Cerebellar nuclear complex (tissue), 1 donor: ENCODE measurements at regions not wholly inside any gene's neighbourhood (a gene's known extent, or its start where the extent isn't known, plus 50 kb on each side); places are given as distances from the start of the nearest gene placed in this dataset.
"Not testable (repeated sequence)": the region's sequence is repeated elsewhere in the genome, so short reads cannot be mapped to it uniquely, and the experiment has no call there.

Experiments
- DNase-seq, 2 experiments: peaks; one replicate each; lab custom pipeline; 2025; lab: John Stamatoyannopoulos, UW

- no peak for DNase-seq
Measured at GRCh38 chr18:77329651-77330050, 80.0 kb downstream of the GALR1 start.

- no peak for DNase-seq
Measured at GRCh38 chr18:77334876-77335275, 85.2 kb downstream of the GALR1 start.

GRCh38 chr18:77337604-77338003 is 88.0 kb downstream of the GALR1 start:
- no peak for DNase-seq

GRCh38 chr18:77339093-77339492 is 89.4 kb downstream of the GALR1 start:
- DNase-seq = no peak

GRCh38 chr18:77339623-77340022 is 90.0 kb downstream of the GALR1 start:
- no peak for DNase-seq

- no peak for DNase-seq
Measured at GRCh38 chr18:77340815-77341214, 91.2 kb downstream of the GALR1 start.

- no peak for DNase-seq
Measured at GRCh38 chr18:77341527-77342325, 92.1 kb downstream of the GALR1 start.

GRCh38 chr18:77342736-77343135 is 93.1 kb downstream of the GALR1 start:
- no peak for DNase-seq

GRCh38 chr18:77343846-77344510 is 94.3 kb downstream of the GALR1 start:
- DNase-seq = no peak

GRCh38 chr18:77344786-77345500 is 95.3 kb downstream of the GALR1 start:
- DNase-seq = no peak

GRCh38 chr18:77346208-77346810 is 96.7 kb downstream of the GALR1 start:
- DNase-seq = no peak

- DNase-seq = not testable (repeated sequence)
Measured at GRCh38 chr18:77353349-77353748, 103.7 kb downstream of the GALR1 start.

- no peak for DNase-seq
Measured at GRCh38 chr18:77359561-77360314, 110.1 kb downstream of the GALR1 start.

- DNase-seq = no peak
Measured at GRCh38 chr18:77360315-77361190, 110.9 kb downstream of the GALR1 start.

- DNase-seq = no peak
Measured at GRCh38 chr18:77361382-77361781, 111.7 kb downstream of the GALR1 start.

- DNase-seq = no peak
Measured at GRCh38 chr18:77365667-77366066, 116.0 kb downstream of the GALR1 start.

- DNase-seq = no peak
Measured at GRCh38 chr18:77366067-77366719, 116.5 kb downstream of the GALR1 start.

GRCh38 chr18:77366720-77367641 is 117.3 kb downstream of the GALR1 start:
- DNase-seq = no peak

GRCh38 chr18:77369644-77370043 is 120.0 kb downstream of the GALR1 start:
- no peak for DNase-seq
